ENCODE measurements at regions not wholly inside any gene's neighbourhood (a gene's known extent, or its start where the extent isn't known, plus 50 kb on each side); places are given as distances from the start of the nearest gene placed in this dataset.

GRCh38 chr6:126897758-126898157, 220.7 kb upstream of the RSPO3 start:
- no peak overlapping the region for H2AK9ac ChIP-seq (replicated peaks; ENCODE audit: low read depth, low read length, poor library complexity)
- no peak overlapping the region for H3K14ac ChIP-seq (replicated peaks; ENCODE audit: low read depth, low read length)
- ChIA-PET POLR2A (ENCODE audit: unreplicated experiment) (no interaction called here), CTCF (no interaction called here)
- dilution Hi-C loops (cut with HindIII; ENCODE audit: low sequenced_read_pairs, unreplicated experiment) (no loop called here), in situ Hi-C loops (cut with MboI; ENCODE audit: low sequenced_read_pairs) (no loop called here), intact Hi-C loops (cut with micrococcal nuclease) (no loop called here)
- WGBS, 2 experiments (ENCODE audit: extremely low coverage in 2 of 2, insufficient read length in 1 of 2) = no CpG with 5 or more reads among the region's 4 CpGs
- H3K4ac ChIP-seq (ENCODE audit: low read depth, low read length) = no peak overlapping the region
- H3K79me1 ChIP-seq (ENCODE audit: low read depth in 1 of 2, low read length in 2 of 2) = no peaks in the 10 kb centered on the region
- H4K5ac ChIP-seq (ENCODE audit: low read depth, low read length) = no peak overlapping the region
- H4K20me1 ChIP-seq (ENCODE audit: insufficient read depth, low read length) = no peaks in the 10 kb centered on the region
- no peak overlapping the region for H2AK5ac ChIP-seq (ENCODE audit: low read depth, low read length)
- H3K9me3 ChIP-seq (ENCODE audit: control insufficient read depth, insufficient read depth, low read length) = no peaks in the 10 kb centered on the region
- no peaks in the 10 kb centered on the region for H3K9me1 ChIP-seq (ENCODE audit: insufficient read depth, low read length)
- H2BK20ac ChIP-seq (ENCODE audit: low read depth, low read length) = no peak overlapping the region
- H3K9ac ChIP-seq (ENCODE audit: low read depth, low read length) = no peak overlapping the region
- no peak overlapping the region for H2BK120ac ChIP-seq (ENCODE audit: low read depth, low read length)
- H3K27me3 ChIP-seq (ENCODE audit: control insufficient read depth, insufficient read depth, low read length) = no peaks in the 10 kb centered on the region
- no peak overlapping the region for H3K23ac ChIP-seq (ENCODE audit: low read depth, low read length)
- H3K4me2 ChIP-seq (ENCODE audit: low read depth, low read length) = no peak overlapping the region
- H2BK15ac ChIP-seq (ENCODE audit: low read depth, low read length) = no peak overlapping the region
- no peak for ATAC-seq (ENCODE audit: low read depth)
- no peak overlapping the region for H3K27ac ChIP-seq (ENCODE audit: insufficient read depth, low read length)
- H3K56ac ChIP-seq (ENCODE audit: extremely low read depth, insufficient read depth, low read length) = no peak overlapping the region
- no peak overlapping the region for H4K8ac ChIP-seq (ENCODE audit: low read depth in 2 of 2, low read length in 2 of 2)
- TF ChIP-seq MAFK (IDR thresholded peaks at IDR 0.05; ENCODE audit: low read depth, low read length) = peak; percentile 52; the same call in 1 of the 2 replicates
- no peak for TF ChIP-seq MXI1 (IDR thresholded peaks at IDR 0.05; ENCODE audit: borderline replicate concordance, low read depth, low read length)
- no TSS peak for BruUV-seq (replicated peaks)
- DNase-seq = no peak
- no peak overlapping the region for H3K18ac ChIP-seq (ENCODE audit: low read depth, low read length)
- H4K91ac ChIP-seq (ENCODE audit: insufficient read depth, low read depth, low read length) = no peak overlapping the region
- H3K4me1 ChIP-seq (ENCODE audit: control insufficient read depth, insufficient read depth, low read length) = no peaks in the 10 kb centered on the region
- no peak overlapping the region for H3K4me3 ChIP-seq (ENCODE audit: insufficient read depth, low read depth, low read length)
- H2BK5ac ChIP-seq (ENCODE audit: low read depth, low read length, poor library complexity, severe bottlenecking) = no peak overlapping the region
- H2AFZ ChIP-seq (replicated peaks; ENCODE audit: low read length, poor library complexity) = no peak overlapping the region
- H3K36me3 ChIP-seq (ENCODE audit: control insufficient read depth, insufficient read depth, low read length) = no peaks in the 10 kb centered on the region
